B cell (primary cell): ENCODE measurements at regions not wholly inside any gene's neighbourhood (a gene's known extent, or its start where the extent isn't known, plus 50 kb on each side); places are given as distances from the start of the nearest gene placed in this dataset.

Experiments
- ATAC-seq: fragments of 200-7000 bp; cut with Tn5 transposase; one replicate; pipeline ENCODE4 v1.10.0; 2021; ENCODE audit warnings: low read depth, mild to moderate bottlenecking, moderate number of reproducible peaks, moderate library complexity
- CTCF ChIA-PET: fragments of 350-600 bp; sonication (Branson Sonifier 250); formaldehyde crosslinking; loops from one replicate; lab custom pipeline; 2021; ENCODE audit warnings: antibody characterized with exemption, inconsistent platforms; lab: Charles Lee
- POLR2A ChIA-PET: fragments of 350-600 bp; sonication (Branson Sonifier 250); formaldehyde crosslinking; loops from one replicate; lab custom pipeline; 2021; ENCODE audit warnings: antibody characterized with exemption; lab: Charles Lee
- DNase-seq: peaks from one replicate; pipeline ENCODE4 v3.0.0; 2013
- H2AFZ ChIP-seq: 2 replicates; pipeline ENCODE4 v1.6.1; 2012; ENCODE audit warnings: mild to moderate bottlenecking, low read depth, low read length; ENCODE audit not compliant: insufficient read depth, poor library complexity, severe bottlenecking
- H3K27ac ChIP-seq, 2 donors: 1 replicate in 1 of 2; 2 replicates in 1 of 2; pipeline ENCODE4 v1.5.1; 2012 to 2013; ENCODE audit warnings: low read length in 2 of 2, mild to moderate bottlenecking in 2 of 2, moderate library complexity in 1 of 2
- H3K27me3 ChIP-seq, 4 experiments: fragments of 200-600 bp in 1 of 4; sonication (generic) in 1 of 4; replicated peaks in 1 of 4; 1 replicate in 2 of 4; 2 replicates in 2 of 4; pipeline versions ENCODE4 v1.6.1 to v1.7.0; 2013 to 2016; ENCODE audit warnings: low read length in 3 of 4, mild to moderate bottlenecking in 2 of 4, mixed read lengths in 1 of 4, moderate library complexity in 1 of 4; ENCODE audit not compliant: insufficient read depth in 4 of 4, control insufficient read depth in 3 of 4; ENCODE audit errors: control extremely low read depth in 1 of 4
- H3K36me3 ChIP-seq, 2 experiments: replicated peaks in 1 of 2; 1 replicate in 1 of 2; 2 replicates in 1 of 2; pipeline versions ENCODE4 v1.6.1 to v1.7.1; 2013; ENCODE audit warnings: low read length in 1 of 2; ENCODE audit not compliant: insufficient read depth in 2 of 2, control insufficient read depth in 1 of 2; ENCODE audit errors: control extremely low read depth in 1 of 2, extremely low read depth in 1 of 2
- H3K4me1 ChIP-seq, 2 donors: fragments of 200-600 bp in 1 of 2; sonication (generic) in 1 of 2; 1 replicate in 1 of 2; 2 replicates in 1 of 2; pipeline versions ENCODE4 v1.5.1 to v1.6.1; 2013 to 2017; ENCODE audit warnings: low read length in 2 of 2; ENCODE audit not compliant: control insufficient read depth in 2 of 2, insufficient read depth in 2 of 2
- H3K4me2 ChIP-seq: replicated peaks from 2 replicates; pipeline ENCODE3; 2012; ENCODE audit warnings: mild to moderate bottlenecking, low read depth, low read length; ENCODE audit not compliant: poor library complexity, severe bottlenecking
- H3K4me3 ChIP-seq, 5 experiments: fragments of 200-600 bp in 1 of 5; sonication (generic) in 1 of 5; 1 replicate in 3 of 5; 2 replicates in 2 of 5; pipeline versions ENCODE4 v1.5.1 to v1.7.0; 2011 to 2016; ENCODE audit warnings: low read length in 4 of 5, mild to moderate bottlenecking in 4 of 5, low read depth in 2 of 5, control low read depth in 1 of 5, moderate library complexity in 1 of 5; ENCODE audit not compliant: insufficient read depth in 1 of 5; ENCODE audit errors: control extremely low read depth in 1 of 5, extremely low read depth in 1 of 5
- H3K79me2 ChIP-seq: fragments of 200-600 bp; sonication (generic); one replicate; pipeline ENCODE4 v1.6.0; 2016; ENCODE audit warnings: low read length; ENCODE audit not compliant: control insufficient read depth, insufficient read depth
- H3K9ac ChIP-seq: fragments of 200-600 bp; sonication (generic); 2 replicates; pipeline ENCODE4 v1.6.1; 2017; ENCODE audit warnings: mild to moderate bottlenecking, low read length, moderate library complexity
- H3K9me3 ChIP-seq, 3 donors: one replicate each; pipeline versions ENCODE4 v1.6.1 to v1.7.1; 2013; ENCODE audit warnings: low read length in 2 of 3; ENCODE audit not compliant: control insufficient read depth in 2 of 3, insufficient read depth in 1 of 3; ENCODE audit errors: control extremely low read depth in 1 of 3
- H4K20me1 ChIP-seq: 2 replicates; pipeline ENCODE4 v1.6.0; 2012; ENCODE audit warnings: mild to moderate bottlenecking, low read length; ENCODE audit not compliant: insufficient read depth, control insufficient read depth, poor library complexity, severe bottlenecking
- H3K27ac Mint-ChIP-seq: one replicate; pipeline ENCODE4 v1.8.0; 2021; ENCODE audit warnings: mixed read lengths
- H3K27me3 Mint-ChIP-seq: one replicate; pipeline ENCODE4 v1.8.0; 2021; ENCODE audit warnings: mixed read lengths
- H3K4me1 Mint-ChIP-seq: one replicate; pipeline ENCODE4 v1.8.0; 2021; ENCODE audit warnings: mixed read lengths
- H3K4me3 Mint-ChIP-seq: one replicate; pipeline ENCODE4 v1.8.0; 2021; ENCODE audit warnings: mixed read lengths
- H3K9me3 Mint-ChIP-seq: one replicate; pipeline ENCODE4 v1.8.0; 2022; ENCODE audit warnings: mixed read lengths; ENCODE audit not compliant: insufficient read depth
- CTCF ChIP-seq: fragments of 200-600 bp; IDR thresholded peaks from one replicate; pipeline ENCODE4 v1.8.0; 2022; ENCODE audit warnings: antibody characterized with exemption, mild to moderate bottlenecking
- EZH2 ChIP-seq: IDR thresholded peaks from 2 replicates; pipeline ENCODE4 v1.6.1; 2012; ENCODE audit warnings: borderline replicate concordance, low read depth, mild to moderate bottlenecking, moderate library complexity, low read length; ENCODE audit not compliant: insufficient read depth, poor library complexity, severe bottlenecking
- WGBS: methylation state at CpG from one replicate; pipeline ENCODE4 v1.1.5; 2013; ENCODE audit warnings: missing lambda C conversion rate; ENCODE audit not compliant: insufficient coverage; 5-methylcytosine and 5-hydroxymethylcytosine counted together
- intact Hi-C: fragments of 100-400 bp; cut with micrococcal nuclease; formaldehyde crosslinking; loops from one replicate; pipeline ENCODE4 v1.10.0; 2022

GRCh38 chr11:87851234-87851633, 324.0 kb downstream of the RAB38 start:
- ChIA-PET CTCF (no interaction called here), POLR2A (no interaction called here)
- H3K9me3 ChIP-seq, result no peaks in the 10 kb centered on the region
- no peaks in the 10 kb centered on the region for H3K27me3 ChIP-seq
- H3K4me2 ChIP-seq, result no peak overlapping the region
- no peaks in the 10 kb centered on the region for H3K4me1 Mint-ChIP-seq
- no peaks in the 10 kb centered on the region for H3K27me3 Mint-ChIP-seq
- H4K20me1 ChIP-seq, result no peaks in the 10 kb centered on the region
- no peaks in the 10 kb centered on the region for H3K9me3 Mint-ChIP-seq
- DNase-seq (no peak), ATAC-seq (no peak)
- no peak overlapping the region for H3K9ac ChIP-seq
- H3K4me1 ChIP-seq, result no peaks in the 10 kb centered on the region
- H3K27ac ChIP-seq, result no peak overlapping the region
- no peaks in the 10 kb centered on the region for H3K36me3 ChIP-seq
- H3K4me3 Mint-ChIP-seq, result no peak overlapping the region
- intact Hi-C loops, result no loop called here
- H3K4me3 ChIP-seq, result no peak overlapping the region
- WGBS, result no CpG with 5 or more reads among the region's 2 CpGs
- H3K79me2 ChIP-seq, result no peaks in the 10 kb centered on the region
- H3K27ac Mint-ChIP-seq, result no peak overlapping the region
- TF ChIP-seq CTCF (no peak), EZH2 (no peak)
- H2AFZ ChIP-seq, result no peak overlapping the region

GRCh38 chr11:87849216-87849615, 326.0 kb downstream of the RAB38 start:
- Histone ChIP-seq H3K4me3 (no peak overlapping the region), H4K20me1 (no peaks in the 10 kb centered on the region), H3K27me3 (no peaks in the 10 kb centered on the region), H3K4me2 (no peak overlapping the region), H3K9me3 (no peaks in the 10 kb centered on the region), H3K36me3 (no peaks in the 10 kb centered on the region), H3K4me1 (no peaks in the 10 kb centered on the region), H2AFZ (no peak overlapping the region), H3K27ac (no peak overlapping the region), H3K9ac (no peak overlapping the region), H3K79me2 (no peaks in the 10 kb centered on the region)
- POLR2A ChIA-PET, result no interaction called here
- no peak for DNase-seq
- Mint-ChIP-seq H3K27me3 (no peaks in the 10 kb centered on the region), H3K27ac (no peak overlapping the region), H3K4me3 (no peak overlapping the region), H3K4me1 (no peaks in the 10 kb centered on the region), H3K9me3 (no peaks in the 10 kb centered on the region)
- ATAC-seq, result no peak
- intact Hi-C loops, result no loop called here
- CTCF ChIA-PET, result no interaction called here
- no CpG with 5 or more reads among the region's 2 CpGs for WGBS
- no peak for TF ChIP-seq EZH2
- TF ChIP-seq CTCF, result no peak
